Testis (tissue), 2 donors: ENCODE measurements at regions not wholly inside any gene's neighbourhood (a gene's known extent, or its start where the extent isn't known, plus 50 kb on each side); places are given as distances from the start of the nearest gene placed in this dataset.

Source experiments
- POLR2A ChIP-seq: fragments of 450-650 bp; IDR thresholded peaks from one replicate; pipeline ENCODE4 v1.6.1; 2017; ENCODE audit warnings: antibody characterized with exemption, mild to moderate bottlenecking, moderate library complexity
- TF ChIP-seq, protein P1 (sequence below), 3 experiments: fragments of 450-650 bp in 2 of 3; fragments of 200-600 bp in 1 of 3; sonication (generic) in 1 of 3; IDR thresholded peaks; one replicate each; pipeline ENCODE4 v1.5.1; 2016 to 2019; ENCODE audit warnings: antibody characterized with exemption in 3 of 3, mild to moderate bottlenecking in 2 of 3, moderate library complexity in 1 of 3

DNA sequence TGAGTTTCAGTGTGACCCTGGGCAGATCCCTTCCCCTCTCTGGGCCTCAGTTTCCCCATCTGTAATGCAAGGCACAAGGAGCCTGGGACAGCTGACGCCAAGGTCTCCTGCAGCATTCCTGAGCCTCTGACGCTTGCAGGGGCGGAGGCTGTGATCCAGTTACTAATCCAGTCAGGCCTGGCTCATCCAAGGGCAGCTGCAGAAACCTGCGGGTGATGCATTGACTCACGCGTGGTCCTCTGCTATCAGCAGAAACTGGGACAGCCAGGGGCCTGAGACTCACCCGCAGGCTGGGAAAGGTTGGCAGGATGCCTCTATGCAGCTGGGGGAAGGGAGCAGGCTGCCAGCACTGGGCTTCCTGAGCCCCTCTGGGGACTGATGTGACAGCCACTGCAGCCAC, 65.0 kb upstream of the SIRPA start:
- TF ChIP-seq, protein P1, sequence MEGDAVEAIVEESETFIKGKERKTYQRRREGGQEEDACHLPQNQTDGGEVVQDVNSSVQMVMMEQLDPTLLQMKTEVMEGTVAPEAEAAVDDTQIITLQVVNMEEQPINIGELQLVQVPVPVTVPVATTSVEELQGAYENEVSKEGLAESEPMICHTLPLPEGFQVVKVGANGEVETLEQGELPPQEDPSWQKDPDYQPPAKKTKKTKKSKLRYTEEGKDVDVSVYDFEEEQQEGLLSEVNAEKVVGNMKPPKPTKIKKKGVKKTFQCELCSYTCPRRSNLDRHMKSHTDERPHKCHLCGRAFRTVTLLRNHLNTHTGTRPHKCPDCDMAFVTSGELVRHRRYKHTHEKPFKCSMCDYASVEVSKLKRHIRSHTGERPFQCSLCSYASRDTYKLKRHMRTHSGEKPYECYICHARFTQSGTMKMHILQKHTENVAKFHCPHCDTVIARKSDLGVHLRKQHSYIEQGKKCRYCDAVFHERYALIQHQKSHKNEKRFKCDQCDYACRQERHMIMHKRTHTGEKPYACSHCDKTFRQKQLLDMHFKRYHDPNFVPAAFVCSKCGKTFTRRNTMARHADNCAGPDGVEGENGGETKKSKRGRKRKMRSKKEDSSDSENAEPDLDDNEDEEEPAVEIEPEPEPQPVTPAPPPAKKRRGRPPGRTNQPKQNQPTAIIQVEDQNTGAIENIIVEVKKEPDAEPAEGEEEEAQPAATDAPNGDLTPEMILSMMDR (IDR thresholded peaks at IDR 0.05) = no peak
- TF ChIP-seq POLR2A = no peak
